ENCODE measurements at regions not wholly inside any gene's neighbourhood (a gene's known extent, or its start where the extent isn't known, plus 50 kb on each side); places are given as distances from the start of the nearest gene placed in this dataset.

GRCh38 chr12:97127061-97127460, 220.0 kb downstream of the NEDD1 start:
- TF ChIP-seq POLR2A (IDR thresholded peaks at IDR 0.05; ENCODE audit: low read depth, low read length) (no peak), POLR2AphosphoS5 (IDR thresholded peaks at IDR 0.05; ENCODE audit: insufficient read depth, low read depth, low read length) (no peak), GATA2 (IDR thresholded peaks at IDR 0.05; ENCODE audit: insufficient read depth, insufficient read length, low read depth, low read length) (no peak), FOS (IDR thresholded peaks at IDR 0.05; ENCODE audit: borderline replicate concordance, insufficient read depth, low read length) (no peak), MYC (IDR thresholded peaks at IDR 0.05; ENCODE audit: low read depth, low read length) (no peak), JUN (IDR thresholded peaks at IDR 0.05; ENCODE audit: borderline replicate concordance, insufficient read depth, insufficient read length, low read depth) (no peak), EZH2 (IDR thresholded peaks at IDR 0.05; ENCODE audit: borderline replicate concordance, low read depth, low read length, severe bottlenecking) (no peak), CTCF (IDR thresholded peaks at IDR 0.05; ENCODE audit: extremely low read depth in 1 of 2, insufficient read depth in 1 of 2, low read depth in 1 of 2, low read length in 2 of 2) (no peak)
- TF ChIP-seq, protein P1, sequence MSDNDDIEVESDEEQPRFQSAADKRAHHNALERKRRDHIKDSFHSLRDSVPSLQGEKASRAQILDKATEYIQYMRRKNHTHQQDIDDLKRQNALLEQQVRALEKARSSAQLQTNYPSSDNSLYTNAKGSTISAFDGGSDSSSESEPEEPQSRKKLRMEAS (IDR thresholded peaks at IDR 0.05; ENCODE audit: insufficient read depth, insufficient read length): no peak
- H3K36me3 ChIP-seq (ENCODE audit: control insufficient read depth in 2 of 2, extremely low read depth in 1 of 2, insufficient read depth in 2 of 2, low read length in 2 of 2): no peaks in the 10 kb centered on the region
- no TSS peak for BruUV-seq (replicated peaks)

More at GRCh38 chr12:97127061-97127460, 220.0 kb downstream of the NEDD1 start:
- no peaks in the 10 kb centered on the region for H3K79me2 ChIP-seq (ENCODE audit: control insufficient read depth, insufficient read depth, low read length)
- intact Hi-C loops (cut with micrococcal nuclease) (no loop called here), dilution Hi-C loops (cut with MboI; ENCODE audit: extremely low pct_ligation_motif_present, low sequenced_read_pairs) (no loop called here)
- H3K27ac ChIP-seq (ENCODE audit: insufficient read depth, low read depth, low read length): no peak overlapping the region
- no peak overlapping the region for H3K4me2 ChIP-seq (ENCODE audit: insufficient read depth, low read length)
- FAIRE-seq (no peak), DNase-seq (ENCODE audit: low read depth, low spot score) (peak; percentile 37)
- no peak overlapping the region for H3K9ac ChIP-seq (replicated peaks; ENCODE audit: extremely low read depth, insufficient read depth, low read length)
- H4K20me1 ChIP-seq (replicated peaks; ENCODE audit: control insufficient read depth, extremely low read depth, insufficient read depth, low read length): no peaks in the 10 kb centered on the region
- H2AFZ ChIP-seq (ENCODE audit: low read depth, low read length): no peak overlapping the region
- H3K9me1 ChIP-seq (replicated peaks; ENCODE audit: control insufficient read depth, extremely low read depth, insufficient read depth, low read length): no peaks in the 10 kb centered on the region
- peaks cover 7% of the 10 kb centered on the region for H3K4me1 ChIP-seq (ENCODE audit: control insufficient read depth, extremely low read depth, insufficient read depth, low read length)
- ChIA-PET POLR2A (no interaction called here), CTCF (no interaction called here)
- no peaks in the 10 kb centered on the region for H3K9me3 ChIP-seq (replicated peaks; ENCODE audit: control insufficient read depth, insufficient read depth, low read length)
- no peak overlapping the region for H3K4me3 ChIP-seq (replicated peaks in 1 of 3; ENCODE audit: insufficient read depth in 1 of 3, low read depth in 1 of 3, low read length in 3 of 3)
- H3K27me3 ChIP-seq (ENCODE audit: control insufficient read depth in 2 of 2, insufficient read depth in 2 of 2, low read length in 2 of 2): peaks cover 2 to 3% of the 10 kb centered on the region in 2 experiments
